H9 (cell line): ENCODE measurements at regions not wholly inside any gene's neighbourhood (a gene's known extent, or its start where the extent isn't known, plus 50 kb on each side); places are given as distances from the start of the nearest gene placed in this dataset.

Experiments used
- DNase-seq: peaks from one replicate; pipeline ENCODE4 v3.0.0-alpha.2; 2017
- H2AFZ ChIP-seq: one replicate; pipeline ENCODE4 v1.6.1; 2013; ENCODE audit warnings: mild to moderate bottlenecking, low read length, control low read depth, moderate library complexity
- H2AK5ac ChIP-seq: 2 replicates; pipeline ENCODE4 v1.6.1; 2013; ENCODE audit warnings: low read length, control low read depth, mixed read lengths; ENCODE audit not compliant: insufficient read length
- H2BK120ac ChIP-seq: one replicate; pipeline ENCODE4 v1.6.1; 2013; ENCODE audit warnings: low read depth, mild to moderate bottlenecking, low read length, control low read depth, inconsistent platforms; ENCODE audit not compliant: poor library complexity, severe bottlenecking
- H2BK12ac ChIP-seq: 2 replicates; pipeline ENCODE4 v1.6.1; 2013; ENCODE audit warnings: low read length, control low read depth, mixed read lengths, low read depth; ENCODE audit not compliant: insufficient read length
- H2BK15ac ChIP-seq: 2 replicates; pipeline ENCODE4 v1.6.1; 2013; ENCODE audit warnings: low read depth, low read length, control low read depth
- H2BK20ac ChIP-seq: one replicate; pipeline ENCODE4 v1.6.1; 2013; ENCODE audit warnings: low read depth, mild to moderate bottlenecking, low read length, control low read depth, inconsistent platforms; ENCODE audit not compliant: poor library complexity, severe bottlenecking
- H2BK5ac ChIP-seq: 2 replicates; pipeline ENCODE4 v1.6.1; 2013; ENCODE audit warnings: low read length, control low read depth, mixed read lengths; ENCODE audit not compliant: insufficient read length
- H3K14ac ChIP-seq: 2 replicates; pipeline ENCODE4 v1.6.1; 2013; ENCODE audit warnings: low read length, control low read depth; ENCODE audit not compliant: insufficient read depth
- H3K18ac ChIP-seq: 2 replicates; pipeline ENCODE4 v1.6.1; 2013; ENCODE audit warnings: low read depth, mild to moderate bottlenecking, mixed read lengths, low read length, control low read depth; ENCODE audit not compliant: insufficient read length
- H3K23ac ChIP-seq: 2 replicates; pipeline ENCODE4 v1.6.1; 2013; ENCODE audit warnings: low read length, control low read depth, mixed read lengths, low read depth; ENCODE audit not compliant: insufficient read length
- H3K23me2 ChIP-seq: 2 replicates; pipeline ENCODE4 v1.6.1; 2013; ENCODE audit warnings: low read depth, mild to moderate bottlenecking, mixed read lengths, low read length, control low read depth; ENCODE audit not compliant: insufficient read length, poor library complexity, severe bottlenecking
- H3K27ac ChIP-seq: 2 replicates; pipeline ENCODE4 v1.5.1; 2013; ENCODE audit warnings: low read length, control low read depth, mixed read lengths, low read depth; ENCODE audit not compliant: insufficient read length
- H3K27me3 ChIP-seq: 2 replicates; pipeline ENCODE4 v1.6.1; 2013; ENCODE audit warnings: low read length, control low read depth, inconsistent platforms; ENCODE audit not compliant: insufficient read depth
- H3K4ac ChIP-seq: 2 replicates; pipeline ENCODE4 v1.6.1; 2013; ENCODE audit warnings: low read depth, mild to moderate bottlenecking, control low read depth, inconsistent platforms, low read length, moderate library complexity
- H3K4me1 ChIP-seq: 2 replicates; pipeline ENCODE4 v1.6.1; 2013; ENCODE audit warnings: low read length, control low read depth, inconsistent platforms; ENCODE audit not compliant: insufficient read depth
- H3K4me2 ChIP-seq: 2 replicates; pipeline ENCODE4 v1.6.1; 2013; ENCODE audit warnings: low read length, control low read depth, mixed read lengths; ENCODE audit not compliant: insufficient read length, insufficient read depth
- H3K56ac ChIP-seq: 2 replicates; pipeline ENCODE4 v1.6.1; 2013; ENCODE audit warnings: low read depth, mild to moderate bottlenecking, mixed read lengths, low read length, control low read depth; ENCODE audit not compliant: insufficient read length
- H3K79me1 ChIP-seq: 2 replicates; pipeline ENCODE4 v1.6.1; 2013; ENCODE audit warnings: low read depth, mild to moderate bottlenecking, moderate library complexity, low read length, control low read depth, inconsistent platforms; ENCODE audit not compliant: insufficient read depth, poor library complexity, severe bottlenecking
- H3K79me2 ChIP-seq: 2 replicates; pipeline ENCODE4 v1.6.1; 2013; ENCODE audit warnings: low read length, control low read depth, inconsistent platforms; ENCODE audit not compliant: insufficient read depth
- H3K9ac ChIP-seq: 2 replicates; pipeline ENCODE4 v1.6.1; 2013; ENCODE audit warnings: low read length, control low read depth, mixed read lengths; ENCODE audit not compliant: insufficient read length; ENCODE audit errors: extremely low read depth
- H3K9me3 ChIP-seq: one replicate; pipeline ENCODE4 v1.6.1; 2013; ENCODE audit warnings: low read depth, low read length, inconsistent platforms; ENCODE audit not compliant: control insufficient read depth
- H3T11ph ChIP-seq: one replicate; pipeline ENCODE4 v1.6.1; 2013; ENCODE audit warnings: mild to moderate bottlenecking, low read length, control low read depth, inconsistent platforms
- H4K20me1 ChIP-seq: one replicate; pipeline ENCODE4 v1.6.1; 2013; ENCODE audit not compliant: control insufficient read depth, insufficient read length, insufficient read depth
- H4K5ac ChIP-seq: 2 replicates; pipeline ENCODE4 v1.6.1; 2013; ENCODE audit warnings: low read depth, mild to moderate bottlenecking, mixed read lengths, low read length, control low read depth; ENCODE audit not compliant: insufficient read length
- H4K8ac ChIP-seq: replicated peaks from 2 replicates; pipeline ENCODE4 v1.6.1; 2013; ENCODE audit warnings: low read length, control low read depth, mixed read lengths, low read depth; ENCODE audit not compliant: insufficient read length
- H4K91ac ChIP-seq: 2 replicates; pipeline ENCODE4 v1.6.1; 2013; ENCODE audit warnings: low read depth, mild to moderate bottlenecking, moderate library complexity, mixed read lengths, low read length, control low read depth; ENCODE audit not compliant: insufficient read length
- H3K27ac Mint-ChIP-seq, 3 experiments: 2 replicates in 2 of 3; 3 replicates in 1 of 3; pipeline ENCODE4 v1.8.0; 2020 to 2021; ENCODE audit warnings: mixed read lengths in 3 of 3, mild to moderate bottlenecking in 1 of 3, moderate library complexity in 1 of 3
- H3K27me3 Mint-ChIP-seq: 2 replicates; pipeline ENCODE4 v1.8.0; 2021; ENCODE audit warnings: low read depth, mild to moderate bottlenecking, moderate library complexity, mixed read lengths
- H3K36me3 Mint-ChIP-seq, 3 experiments: 2 replicates in 2 of 3; 3 replicates in 1 of 3; pipeline ENCODE4 v1.8.0; 2020 to 2021; ENCODE audit warnings: low read depth in 3 of 3, mixed read lengths in 3 of 3; ENCODE audit not compliant: insufficient read depth in 1 of 3
- H3K4me1 Mint-ChIP-seq, 2 experiments: 2 replicates each; pipeline ENCODE4 v1.8.0; 2020; ENCODE audit warnings: mixed read lengths in 2 of 2
- H3K4me3 Mint-ChIP-seq, 2 experiments: 2 replicates in 1 of 2; 3 replicates in 1 of 2; pipeline ENCODE4 v1.8.0; 2020 to 2021; ENCODE audit warnings: mild to moderate bottlenecking in 2 of 2, mixed read lengths in 2 of 2, moderate library complexity in 1 of 2
- H3K9me3 Mint-ChIP-seq, 2 experiments: 2 replicates in 1 of 2; 3 replicates in 1 of 2; pipeline ENCODE4 v1.8.0; 2020; ENCODE audit warnings: mild to moderate bottlenecking in 2 of 2, mixed read lengths in 2 of 2, moderate library complexity in 1 of 2
- WGBS: extraction: QIAGEN DNeasy Blood & Tissue Kit; methylation state at CpG from one replicate; pipeline ENCODE4 v1.1.7; 2013; ENCODE audit warnings: missing lambda C conversion rate, low lambda C conversion rate, mixed read lengths; ENCODE audit not compliant: insufficient read length; ENCODE audit errors: extremely low coverage; 5-methylcytosine and 5-hydroxymethylcytosine counted together
- TF ChIP-seq, protein P1 (sequence below): fragments of 200-600 bp; sonication (generic); conservative IDR thresholded peaks from 3 replicates; pipeline ENCODE4 v1.8.0; 2021; ENCODE audit warnings: antibody characterized with exemption, mild to moderate bottlenecking

DNA sequence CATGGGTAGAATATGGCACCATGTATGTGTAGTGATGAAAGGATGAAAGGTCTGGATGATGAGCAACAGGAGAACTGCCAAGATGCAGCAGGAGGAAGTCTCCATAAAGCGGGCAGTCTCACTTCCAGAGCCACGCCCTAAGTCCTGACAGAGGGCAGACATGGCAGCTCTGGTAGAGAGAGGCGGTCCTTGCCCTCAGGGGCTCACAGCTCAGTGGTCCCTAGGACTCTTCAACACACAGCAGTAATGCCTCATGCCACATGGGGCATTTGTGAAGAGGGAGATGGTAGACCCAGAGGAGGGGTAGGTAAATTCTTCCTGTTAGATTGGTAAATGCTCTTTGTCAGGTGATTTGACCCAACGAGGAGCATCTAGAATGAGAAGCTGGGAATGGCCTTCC lies 1088.4 kb downstream of the BCL11B start:
- no peak overlapping the region for H2BK12ac ChIP-seq
- no peak overlapping the region for H2AK5ac ChIP-seq
- H3K4me1 ChIP-seq = no peaks in the 10 kb centered on the region
- H3K9me3 ChIP-seq = no peaks in the 10 kb centered on the region
- H4K5ac ChIP-seq = no peak overlapping the region
- Mint-ChIP-seq H3K27ac (no peak overlapping the region), H3K4me3 (no peak overlapping the region), H3K27me3 (no peaks in the 10 kb centered on the region; the same call in 1 of the 2 replicates), H3K36me3 (no peaks in the 10 kb centered on the region), H3K4me1 (no peaks in the 10 kb centered on the region), H3K9me3 (no peaks in the 10 kb centered on the region)
- H3K4me2 ChIP-seq = no peak overlapping the region
- no peak overlapping the region for H3K56ac ChIP-seq
- no peak overlapping the region for H2BK5ac ChIP-seq
- no peak overlapping the region for H3K9ac ChIP-seq
- H3K4ac ChIP-seq = no peak overlapping the region
- TF ChIP-seq, protein P1, sequence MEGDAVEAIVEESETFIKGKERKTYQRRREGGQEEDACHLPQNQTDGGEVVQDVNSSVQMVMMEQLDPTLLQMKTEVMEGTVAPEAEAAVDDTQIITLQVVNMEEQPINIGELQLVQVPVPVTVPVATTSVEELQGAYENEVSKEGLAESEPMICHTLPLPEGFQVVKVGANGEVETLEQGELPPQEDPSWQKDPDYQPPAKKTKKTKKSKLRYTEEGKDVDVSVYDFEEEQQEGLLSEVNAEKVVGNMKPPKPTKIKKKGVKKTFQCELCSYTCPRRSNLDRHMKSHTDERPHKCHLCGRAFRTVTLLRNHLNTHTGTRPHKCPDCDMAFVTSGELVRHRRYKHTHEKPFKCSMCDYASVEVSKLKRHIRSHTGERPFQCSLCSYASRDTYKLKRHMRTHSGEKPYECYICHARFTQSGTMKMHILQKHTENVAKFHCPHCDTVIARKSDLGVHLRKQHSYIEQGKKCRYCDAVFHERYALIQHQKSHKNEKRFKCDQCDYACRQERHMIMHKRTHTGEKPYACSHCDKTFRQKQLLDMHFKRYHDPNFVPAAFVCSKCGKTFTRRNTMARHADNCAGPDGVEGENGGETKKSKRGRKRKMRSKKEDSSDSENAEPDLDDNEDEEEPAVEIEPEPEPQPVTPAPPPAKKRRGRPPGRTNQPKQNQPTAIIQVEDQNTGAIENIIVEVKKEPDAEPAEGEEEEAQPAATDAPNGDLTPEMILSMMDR = no peak
- H3T11ph ChIP-seq = no peak overlapping the region
- WGBS = no CpG with 5 or more reads among the region's 4 CpGs
- no peaks in the 10 kb centered on the region for H3K23me2 ChIP-seq
- no peaks in the 10 kb centered on the region for H3K27me3 ChIP-seq
- H2BK120ac ChIP-seq = no peak overlapping the region
- no peak overlapping the region for H4K8ac ChIP-seq
- no peaks in the 10 kb centered on the region for H3K79me1 ChIP-seq
- H4K20me1 ChIP-seq = no peaks in the 10 kb centered on the region
- no peak overlapping the region for H4K91ac ChIP-seq
- no peaks in the 10 kb centered on the region for H3K79me2 ChIP-seq
- H2BK20ac ChIP-seq = no peak overlapping the region
- H2BK15ac ChIP-seq = no peak overlapping the region
- H2AFZ ChIP-seq = no peak overlapping the region
- H3K14ac ChIP-seq = no peak overlapping the region
- H3K18ac ChIP-seq = no peak overlapping the region
- no peak overlapping the region for H3K27ac ChIP-seq
- no peak for DNase-seq
- H3K23ac ChIP-seq = no peak overlapping the region
